Kidney epithelial cell (primary cell): ENCODE measurements at regions not wholly inside any gene's neighbourhood (a gene's known extent, or its start where the extent isn't known, plus 50 kb on each side); places are given as distances from the start of the nearest gene placed in this dataset.

ENCODE experiments used
- DNase-seq: peaks from one replicate; pipeline ENCODE4 v3.0.0-alpha.2; 2010; ENCODE audit warnings: low read depth
- H3K27me3 ChIP-seq: 2 replicates; pipeline ENCODE4 v1.6.0; 2011; ENCODE audit warnings: low read length; ENCODE audit not compliant: control insufficient read depth, insufficient read depth
- H3K36me3 ChIP-seq: 2 replicates; pipeline ENCODE4 v1.5.1; 2011; ENCODE audit warnings: low read length; ENCODE audit not compliant: control insufficient read depth, insufficient read depth
- H3K4me3 ChIP-seq: 2 replicates; pipeline ENCODE4 v1.5.1; 2011; ENCODE audit warnings: low read depth, mild to moderate bottlenecking, control low read depth, low read length
- CTCF ChIP-seq: IDR thresholded peaks from 2 replicates; pipeline ENCODE4 v1.5.1; 2011; ENCODE audit warnings: mild to moderate bottlenecking, moderate library complexity, low read length, control low read depth, inconsistent platforms; ENCODE audit not compliant: insufficient read depth, poor library complexity, severe bottlenecking

GRCh38 chr2:10242451-10242850 lies 60.3 kb upstream of the HPCAL1 start:
- no peak overlapping the region for H3K4me3 ChIP-seq

GRCh38 chr2:10242998-10243925 lies 59.4 kb upstream of the HPCAL1 start:
- DNase-seq: no peak
- peaks cover 13% of the 10 kb centered on the region for H3K27me3 ChIP-seq

More at GRCh38 chr2:10242451-10242850, 60.3 kb upstream of the HPCAL1 start:
- TF ChIP-seq CTCF: no peak
- H3K27me3 ChIP-seq: peaks cover 17% of the 10 kb centered on the region
- H3K36me3 ChIP-seq: no peaks in the 10 kb centered on the region
- DNase-seq: no peak

GRCh38 chr2:10243926-10244270 lies 58.8 kb upstream of the HPCAL1 start:
- Histone ChIP-seq H3K27me3 (peaks cover 11% of the 10 kb centered on the region), H3K36me3 (no peaks in the 10 kb centered on the region), H3K4me3 (no peak overlapping the region)
- DNase-seq: no peak
- no peak for TF ChIP-seq CTCF

More at GRCh38 chr2:10242998-10243925, 59.4 kb upstream of the HPCAL1 start:
- Histone ChIP-seq H3K36me3 (no peaks in the 10 kb centered on the region), H3K4me3 (no peak overlapping the region)
- no peak for TF ChIP-seq CTCF

- Histone ChIP-seq H3K36me3 (no peaks in the 10 kb centered on the region), H3K4me3 (no peak overlapping the region), H3K27me3 (peaks cover 6% of the 10 kb centered on the region)
- DNase-seq: no peak
- no peak for TF ChIP-seq CTCF
Measured at GRCh38 chr2:10245021-10245420, 57.7 kb upstream of the HPCAL1 start.

GRCh38 chr2:10245661-10246060 lies 57.0 kb upstream of the HPCAL1 start:
- H3K4me3 ChIP-seq: no peak overlapping the region
- no peak for DNase-seq
- peaks cover 5% of the 10 kb centered on the region for H3K27me3 ChIP-seq
- H3K36me3 ChIP-seq: no peaks in the 10 kb centered on the region
- no peak for TF ChIP-seq CTCF
